ENCODE measurements at regions not wholly inside any gene's neighbourhood (a gene's known extent, or its start where the extent isn't known, plus 50 kb on each side); places are given as distances from the start of the nearest gene placed in this dataset.

GRCh38 chr7:82542665-82543064 lies 99.1 kb upstream of the CACNA2D1 start (continued):
- TF ChIP-seq ZNF398 (tag by site-specific recombination; IDR thresholded peaks at IDR 0.05) = no peak
- no peak for TF ChIP-seq ZNF510 (tag by site-specific recombination; IDR thresholded peaks at IDR 0.05; ENCODE audit: insufficient replicate concordance)
- TF ChIP-seq ZNF37A (tag by site-specific recombination; IDR thresholded peaks at IDR 0.05) = no peak
- TF ChIP-seq ZNF221 (tag by site-specific recombination; IDR thresholded peaks at IDR 0.05; ENCODE audit: borderline replicate concordance) = no peak
- TF ChIP-seq ZNF560 (tag by site-specific recombination; IDR thresholded peaks at IDR 0.05; ENCODE audit: borderline replicate concordance) = no peak
- no peak for TF ChIP-seq ZNF184 (tag by site-specific recombination; IDR thresholded peaks at IDR 0.05)
- TF ChIP-seq ZSCAN4 (tag by site-specific recombination; IDR thresholded peaks at IDR 0.05) = no peak
- TF ChIP-seq ZNF677 (tag by site-specific recombination; IDR thresholded peaks at IDR 0.05) = no peak
- peak; percentile 78 for TF ChIP-seq OSR2 (tag by site-specific recombination; IDR thresholded peaks at IDR 0.05)
- peak; percentile 96 for TF ChIP-seq ZNF843 (tag by site-specific recombination; IDR thresholded peaks at IDR 0.05)
- TF ChIP-seq, protein P1, sequence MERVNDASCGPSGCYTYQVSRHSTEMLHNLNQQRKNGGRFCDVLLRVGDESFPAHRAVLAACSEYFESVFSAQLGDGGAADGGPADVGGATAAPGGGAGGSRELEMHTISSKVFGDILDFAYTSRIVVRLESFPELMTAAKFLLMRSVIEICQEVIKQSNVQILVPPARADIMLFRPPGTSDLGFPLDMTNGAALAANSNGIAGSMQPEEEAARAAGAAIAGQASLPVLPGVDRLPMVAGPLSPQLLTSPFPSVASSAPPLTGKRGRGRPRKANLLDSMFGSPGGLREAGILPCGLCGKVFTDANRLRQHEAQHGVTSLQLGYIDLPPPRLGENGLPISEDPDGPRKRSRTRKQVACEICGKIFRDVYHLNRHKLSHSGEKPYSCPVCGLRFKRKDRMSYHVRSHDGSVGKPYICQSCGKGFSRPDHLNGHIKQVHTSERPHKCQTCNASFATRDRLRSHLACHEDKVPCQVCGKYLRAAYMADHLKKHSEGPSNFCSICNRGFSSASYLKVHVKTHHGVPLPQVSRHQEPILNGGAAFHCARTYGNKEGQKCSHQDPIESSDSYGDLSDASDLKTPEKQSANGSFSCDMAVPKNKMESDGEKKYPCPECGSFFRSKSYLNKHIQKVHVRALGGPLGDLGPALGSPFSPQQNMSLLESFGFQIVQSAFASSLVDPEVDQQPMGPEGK (tag by site-specific recombination; IDR thresholded peaks at IDR 0.05) = no peak
- no peak for TF ChIP-seq SP3 (tag by site-specific recombination; IDR thresholded peaks at IDR 0.05)
- peak; percentile 30; the same call in 1 of the 2 replicates for TF ChIP-seq GLI2 (tag by site-specific recombination; IDR thresholded peaks at IDR 0.05; ENCODE audit: borderline replicate concordance, low read depth)
- TF ChIP-seq ZNF596 (tag by site-specific recombination; IDR thresholded peaks at IDR 0.05) = no peak
- no peak for TF ChIP-seq RBAK (tag by site-specific recombination; IDR thresholded peaks at IDR 0.05)
- TF ChIP-seq ZFHX2 (tag by site-specific recombination; conservative IDR thresholded peaks at IDR 0.05) = peak; percentile 63
- TF ChIP-seq ZNF311 (tag by site-specific recombination; IDR thresholded peaks at IDR 0.05; ENCODE audit: borderline replicate concordance) = no peak
- no peak for TF ChIP-seq KLF8 (tag by site-specific recombination; IDR thresholded peaks at IDR 0.05)
- TF ChIP-seq ZNF776 (tag by site-specific recombination; IDR thresholded peaks at IDR 0.05; ENCODE audit: borderline replicate concordance) = no peak
- TF ChIP-seq ZEB2 (tag by site-specific recombination; IDR thresholded peaks at IDR 0.05) = peak; percentile 39; the same call in 1 of the 2 replicates
- no peak for TF ChIP-seq ZNF426 (tag by site-specific recombination; IDR thresholded peaks at IDR 0.05)
- TF ChIP-seq ZNF223 (tag by site-specific recombination; IDR thresholded peaks at IDR 0.05) = no peak
- TF ChIP-seq ZNF580 (tag by site-specific recombination; IDR thresholded peaks at IDR 0.05) = peak; percentile 94
- peak; percentile 94 for TF ChIP-seq ZXDB (tag by site-specific recombination; IDR thresholded peaks at IDR 0.05)
- TF ChIP-seq GFI1B (tag by site-specific recombination; IDR thresholded peaks at IDR 0.05) = peak; percentile 38; the same call in 1 of the 2 replicates
- 0 out of 2 replicates have a peak, but pooled peaks have one; percentile 23 for TF ChIP-seq MEIS1 (CRISPR knock-in tag; IDR thresholded peaks at IDR 0.05; ENCODE audit: borderline replicate concordance)
- no peak for TF ChIP-seq ZNF544 (tag by site-specific recombination; IDR thresholded peaks at IDR 0.05)
- TF ChIP-seq ZNF830 (tag by site-specific recombination; IDR thresholded peaks at IDR 0.05; ENCODE audit: low read depth) = no peak
- no peak for TF ChIP-seq ZNF629 (tag by site-specific recombination; IDR thresholded peaks at IDR 0.05)
- TF ChIP-seq ZNF169 (tag by site-specific recombination; IDR thresholded peaks at IDR 0.05) = no peak
- no peak for TF ChIP-seq ZNF777 (tag by site-specific recombination; IDR thresholded peaks at IDR 0.05; ENCODE audit: borderline replicate concordance)
- no peak for TF ChIP-seq ZNF658 (tag by site-specific recombination; IDR thresholded peaks at IDR 0.05)
- TF ChIP-seq ZNF214 (tag by site-specific recombination; IDR thresholded peaks at IDR 0.05; ENCODE audit: borderline replicate concordance) = no peak
- no peak for TF ChIP-seq PRDM1 (tag by site-specific recombination; IDR thresholded peaks at IDR 0.05)
- TF ChIP-seq HOXD13 (CRISPR knock-in tag; IDR thresholded peaks at IDR 0.05; ENCODE audit: borderline replicate concordance) = peak; percentile 67; the same call in 1 of the 2 replicates
- TF ChIP-seq KLF10 (tag by site-specific recombination; IDR thresholded peaks at IDR 0.05) = no peak
- no peak for TF ChIP-seq HOXA7 (CRISPR knock-in tag; IDR thresholded peaks at IDR 0.05; ENCODE audit: borderline replicate concordance)

Data from HEK293 (cell line).